ENCODE measurements at regions not wholly inside any gene's neighbourhood (a gene's known extent, or its start where the extent isn't known, plus 50 kb on each side); places are given as distances from the start of the nearest gene placed in this dataset.

DNA sequence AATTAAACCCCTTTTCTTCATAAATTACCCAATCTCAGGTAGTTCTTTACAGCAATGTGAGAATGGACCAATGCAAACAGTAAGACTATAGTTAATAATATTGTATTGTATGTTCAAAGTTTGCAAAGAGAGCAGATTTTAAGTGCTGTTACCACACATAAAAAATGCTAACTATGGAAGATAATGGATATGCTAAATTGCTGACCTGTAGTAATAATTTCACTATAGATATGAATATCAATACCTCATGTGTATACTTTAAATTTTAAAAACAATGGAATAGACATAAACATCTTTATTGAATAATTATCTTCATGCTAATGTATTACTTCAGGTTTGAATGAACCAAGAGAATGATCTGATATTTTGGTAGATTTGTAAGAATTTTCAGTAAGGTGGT lies 552.4 kb upstream of the CHRM3 start:
- TF ChIP-seq POLR2AphosphoS5 (IDR thresholded peaks at IDR 0.05; ENCODE audit: borderline replicate concordance, low read depth, low read length) = no peak
- no peak for TF ChIP-seq EZH2 (IDR thresholded peaks at IDR 0.05)

All from SK-N-MC (cell line).